A673 (cell line): ENCODE measurements at regions not wholly inside any gene's neighbourhood (a gene's known extent, or its start where the extent isn't known, plus 50 kb on each side); places are given as distances from the start of the nearest gene placed in this dataset.

Experiments
- BruUV-seq: library from RNA; stranded (reverse); fragments of 400-500 nt; replicated peaks from 2 replicates; lab custom pipeline; 2021; lab: Mats Ljungman, UMichigan
- CTCF ChIA-PET: fragments of 300-600 bp; sonication (Branson Sonifier 250); formaldehyde crosslinking; loops from one replicate; lab custom pipeline; 2022; ENCODE audit warnings: antibody characterized with exemption; lab: Charles Lee
- POLR2A ChIA-PET: fragments of 300-600 bp; sonication (Branson Sonifier 250); formaldehyde crosslinking; loops from one replicate; lab custom pipeline; 2022; ENCODE audit warnings: antibody characterized with exemption; ENCODE audit not compliant: low non-redundant PET; lab: Charles Lee
- DNase-seq: peaks from one replicate; pipeline ENCODE4 v3.0.0-alpha.2; 2015; ENCODE audit warnings: low spot score
- H3K27ac ChIP-seq: fragments of 200-600 bp; sonication (generic); 2 replicates; pipeline ENCODE4 v1.5.1; 2016; ENCODE audit warnings: mixed run types, low read depth, mild to moderate bottlenecking, mixed read lengths, antibody characterized with exemption, low read length; ENCODE audit not compliant: poor library complexity, severe bottlenecking
- H3K27me3 ChIP-seq: fragments of 200-600 bp; sonication (generic); replicated peaks from 2 replicates; pipeline ENCODE4 v1.6.1; 2017; ENCODE audit warnings: mixed run types, low read depth, mild to moderate bottlenecking, mixed read lengths, antibody characterized with exemption, low read length; ENCODE audit not compliant: insufficient read depth, poor library complexity
- H3K36me3 ChIP-seq: fragments of 200-600 bp; sonication (generic); 2 replicates; pipeline ENCODE4 v1.6.1; 2016; ENCODE audit warnings: mixed run types, mild to moderate bottlenecking, mixed read lengths, antibody characterized with exemption, low read length; ENCODE audit not compliant: insufficient read depth, poor library complexity, severe bottlenecking
- H3K4me1 ChIP-seq: fragments of 200-600 bp; sonication (generic); 2 replicates; pipeline ENCODE4 v1.6.1; 2017; ENCODE audit warnings: mixed run types, mild to moderate bottlenecking, mixed read lengths, antibody characterized with exemption, low read length; ENCODE audit not compliant: insufficient read depth, poor library complexity, severe bottlenecking
- H3K4me3 ChIP-seq: fragments of 200-600 bp; sonication (generic); 2 replicates; pipeline ENCODE4 v1.5.1; 2016; ENCODE audit warnings: low read depth, mixed run types, mild to moderate bottlenecking, mixed read lengths, low read length; ENCODE audit not compliant: poor library complexity, severe bottlenecking
- H3K9me3 ChIP-seq: fragments of 200-600 bp; sonication (generic); 2 replicates; pipeline ENCODE4 v1.6.1; 2016; ENCODE audit warnings: mixed run types, low read depth, mild to moderate bottlenecking, mixed read lengths, antibody characterized with exemption, low read length; ENCODE audit not compliant: poor library complexity, severe bottlenecking
- EZH2 ChIP-seq: fragments of 200-600 bp; sonication (generic); IDR thresholded peaks from 2 replicates; pipeline ENCODE4 v1.6.1; 2017; ENCODE audit warnings: borderline replicate concordance, low read depth, mild to moderate bottlenecking, mixed read lengths, antibody characterized with exemption, low read length; ENCODE audit not compliant: poor library complexity, severe bottlenecking
- intact Hi-C: fragments of 100-400 bp; cut with micrococcal nuclease; formaldehyde crosslinking; loops from one replicate; pipeline ENCODE4 v1.10.0; 2022; ENCODE audit not compliant: unreplicated experiment
- TF ChIP-seq, protein P1 (sequence below): fragments of 300-800, 200-600 bp; sonication (generic); conservative IDR thresholded peaks from 2 replicates; pipeline ENCODE4 v1.5.1; 2017; ENCODE audit warnings: low read depth, mild to moderate bottlenecking, antibody characterized with exemption, low read length, moderate library complexity, mixed read lengths

DNA sequence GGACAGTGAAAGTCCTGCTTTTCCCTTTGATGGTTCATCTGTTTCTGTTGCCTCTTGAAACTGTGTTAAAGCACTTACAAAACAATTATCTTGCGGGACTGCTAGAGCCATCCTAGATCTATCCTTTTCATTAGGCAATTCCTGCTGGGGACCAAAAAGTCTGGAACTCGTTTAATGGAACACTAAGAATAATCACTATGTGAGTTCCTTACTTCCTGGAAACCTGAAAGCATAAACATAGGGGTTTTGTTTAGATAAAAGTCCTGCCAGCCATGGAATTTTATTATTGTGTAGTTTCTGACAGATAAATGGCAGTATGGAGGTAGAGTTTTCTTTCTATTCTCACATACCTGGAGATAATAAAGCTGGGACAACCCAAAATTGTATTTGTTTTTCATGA, 1133.3 kb downstream of the SORCS3 start:
- ChIA-PET CTCF (no interaction called here), POLR2A (no interaction called here)
- Histone ChIP-seq H3K9me3 (no peaks in the 10 kb centered on the region), H3K36me3 (no peaks in the 10 kb centered on the region), H3K27me3 (no peaks in the 10 kb centered on the region), H3K4me3 (no peak overlapping the region), H3K27ac (no peak overlapping the region), H3K4me1 (peaks cover 10% of the 10 kb centered on the region)
- no TSS peak for BruUV-seq
- TF ChIP-seq, protein P1, sequence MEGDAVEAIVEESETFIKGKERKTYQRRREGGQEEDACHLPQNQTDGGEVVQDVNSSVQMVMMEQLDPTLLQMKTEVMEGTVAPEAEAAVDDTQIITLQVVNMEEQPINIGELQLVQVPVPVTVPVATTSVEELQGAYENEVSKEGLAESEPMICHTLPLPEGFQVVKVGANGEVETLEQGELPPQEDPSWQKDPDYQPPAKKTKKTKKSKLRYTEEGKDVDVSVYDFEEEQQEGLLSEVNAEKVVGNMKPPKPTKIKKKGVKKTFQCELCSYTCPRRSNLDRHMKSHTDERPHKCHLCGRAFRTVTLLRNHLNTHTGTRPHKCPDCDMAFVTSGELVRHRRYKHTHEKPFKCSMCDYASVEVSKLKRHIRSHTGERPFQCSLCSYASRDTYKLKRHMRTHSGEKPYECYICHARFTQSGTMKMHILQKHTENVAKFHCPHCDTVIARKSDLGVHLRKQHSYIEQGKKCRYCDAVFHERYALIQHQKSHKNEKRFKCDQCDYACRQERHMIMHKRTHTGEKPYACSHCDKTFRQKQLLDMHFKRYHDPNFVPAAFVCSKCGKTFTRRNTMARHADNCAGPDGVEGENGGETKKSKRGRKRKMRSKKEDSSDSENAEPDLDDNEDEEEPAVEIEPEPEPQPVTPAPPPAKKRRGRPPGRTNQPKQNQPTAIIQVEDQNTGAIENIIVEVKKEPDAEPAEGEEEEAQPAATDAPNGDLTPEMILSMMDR: no peak
- TF ChIP-seq EZH2: no peak
- peak; percentile 49 for DNase-seq
- intact Hi-C loops: no loop called here

DNA sequence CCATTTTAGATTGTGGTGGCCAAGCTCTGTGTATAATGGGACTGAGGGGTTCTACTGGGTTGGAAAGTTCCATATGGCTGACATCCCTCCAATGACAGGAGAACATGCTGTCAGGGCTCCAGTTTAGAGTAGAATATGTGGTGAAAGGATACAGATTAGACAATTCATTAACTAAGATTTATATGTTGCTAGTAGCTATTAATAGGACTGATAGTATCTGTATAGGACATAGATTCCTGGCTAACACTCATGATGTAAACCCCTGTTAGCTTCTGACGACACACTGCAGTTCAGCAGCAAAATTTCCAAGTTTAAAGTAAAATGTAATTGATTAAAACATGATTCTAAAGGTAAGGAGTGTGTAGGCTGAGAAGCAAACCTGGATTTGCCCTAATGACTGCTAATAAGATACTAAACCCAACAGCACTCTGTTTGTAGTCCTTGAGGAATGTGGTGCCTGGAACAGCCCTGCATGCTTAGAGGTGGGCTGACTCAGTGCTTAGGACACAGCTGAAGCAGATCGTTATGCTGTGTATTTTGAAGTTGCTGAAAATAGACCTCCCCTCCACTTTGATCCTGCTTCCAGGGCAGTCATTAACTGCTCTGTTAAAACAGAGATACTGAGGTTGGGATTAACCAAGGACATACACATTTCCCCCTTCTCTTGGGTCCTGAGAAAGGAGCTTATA, 1129.6 kb downstream of the SORCS3 start:
- BruUV-seq: no TSS peak
- DNase-seq: no peak
- Histone ChIP-seq H3K4me3 (no peak overlapping the region), H3K36me3 (no peaks in the 10 kb centered on the region), H3K9me3 (no peaks in the 10 kb centered on the region), H3K27ac (no peak overlapping the region), H3K4me1 (peaks cover 10% of the 10 kb centered on the region), H3K27me3 (no peaks in the 10 kb centered on the region)
- TF ChIP-seq, protein P1: no peak
- no peak for TF ChIP-seq EZH2
- ChIA-PET POLR2A (no interaction called here), CTCF (no interaction called here)
- intact Hi-C loops: no loop called here

DNA sequence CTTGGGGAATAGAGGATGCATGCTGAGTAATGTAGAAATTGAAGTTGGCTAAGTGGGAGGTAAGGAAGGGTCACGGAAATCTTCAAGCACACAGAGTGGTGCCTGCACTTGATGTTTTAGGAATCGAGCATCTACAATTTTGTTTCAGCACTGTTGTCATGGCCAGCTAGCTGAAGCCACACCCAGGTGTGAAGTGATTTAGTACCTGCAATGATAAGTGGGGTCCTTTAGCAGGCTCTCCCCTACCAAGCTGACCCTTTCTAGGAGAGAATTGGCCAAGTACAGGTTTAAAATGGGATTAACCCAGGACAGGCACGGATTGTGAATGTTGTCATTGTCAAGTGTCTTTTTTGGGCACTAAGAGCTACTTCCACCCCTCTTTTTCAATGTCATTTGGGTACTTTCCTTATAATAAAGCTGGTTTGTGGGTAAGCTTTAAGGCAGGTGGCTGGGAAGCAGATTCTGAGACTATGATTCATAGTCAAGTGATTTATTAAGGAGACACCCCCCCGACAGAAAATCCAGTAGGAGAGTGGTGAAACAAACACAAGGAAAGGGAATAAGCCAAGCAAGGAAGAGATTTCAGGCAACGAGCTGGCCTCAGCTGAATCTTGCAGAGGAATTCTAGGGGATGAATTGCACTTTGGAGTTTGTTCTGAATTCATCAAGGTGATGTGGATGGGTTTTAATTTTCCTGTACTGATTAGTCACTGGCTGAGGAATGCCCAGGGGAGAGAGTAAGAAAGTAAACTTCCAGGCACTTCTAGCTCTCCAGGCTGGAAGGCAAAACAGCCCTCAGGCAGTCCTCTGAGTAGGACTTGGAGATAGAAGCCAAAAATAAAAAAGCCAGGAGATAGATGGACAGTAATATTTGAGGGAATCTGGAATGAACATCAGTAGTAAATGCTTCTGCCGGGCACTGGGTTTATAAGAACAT, 1128.4 kb downstream of the SORCS3 start:
- CTCF ChIA-PET: no interaction called here
- Histone ChIP-seq H3K27ac (no peak overlapping the region), H3K27me3 (no peaks in the 10 kb centered on the region), H3K4me3 (no peak overlapping the region), H3K36me3 (no peaks in the 10 kb centered on the region), H3K9me3 (no peaks in the 10 kb centered on the region), H3K4me1 (peaks cover under 1% of the 10 kb centered on the region)
- intact Hi-C loops: no loop called here
- no TSS peak for BruUV-seq
- TF ChIP-seq EZH2: no peak
- TF ChIP-seq, protein P1: no peak
- POLR2A ChIA-PET: no interaction called here
- DNase-seq: no peak
